Activated B cell treated with CpG ODN at 0.5 μM for 24 hours (primary cell): ENCODE measurements at regions not wholly inside any gene's neighbourhood (a gene's known extent, or its start where the extent isn't known, plus 50 kb on each side); places are given as distances from the start of the nearest gene placed in this dataset.

ENCODE experiments used
- ATAC-seq: fragments of 200-7000 bp; cut with Tn5 transposase; one replicate; pipeline ENCODE4 v1.10.0; 2021; ENCODE audit warnings: low read depth, mild to moderate bottlenecking, moderate library complexity
- CTCF ChIA-PET: fragments of 350-600 bp; sonication (Branson Sonifier 250); formaldehyde crosslinking; loops from one replicate; lab custom pipeline; 2021; ENCODE audit warnings: antibody characterized with exemption; lab: Charles Lee
- POLR2A ChIA-PET: fragments of 350-600 bp; sonication (Branson Sonifier 250); formaldehyde crosslinking; loops from one replicate; lab custom pipeline; 2021; ENCODE audit warnings: antibody characterized with exemption; lab: Charles Lee
- DNase-seq: peaks from one replicate; pipeline ENCODE4 v3.0.0; 2022
- H3K27ac Mint-ChIP-seq: one replicate; pipeline ENCODE4 v1.8.0; 2020; ENCODE audit warnings: mixed read lengths
- H3K27me3 Mint-ChIP-seq: one replicate; pipeline ENCODE4 v1.8.0; 2021; ENCODE audit warnings: mixed read lengths
- H3K36me3 Mint-ChIP-seq: one replicate; pipeline ENCODE4 v1.8.0; 2021; ENCODE audit warnings: low read depth, mixed read lengths
- H3K4me1 Mint-ChIP-seq: one replicate; pipeline ENCODE4 v1.8.0; 2021; ENCODE audit warnings: mixed read lengths
- H3K4me3 Mint-ChIP-seq: one replicate; pipeline ENCODE4 v1.8.0; 2020; ENCODE audit warnings: mild to moderate bottlenecking, mixed read lengths
- H3K9me3 Mint-ChIP-seq: one replicate; pipeline ENCODE4 v1.8.0; 2020; ENCODE audit warnings: mixed read lengths
- CTCF ChIP-seq: fragments of 200-600 bp; IDR thresholded peaks from one replicate; pipeline ENCODE4 v1.8.0; 2022; ENCODE audit warnings: antibody characterized with exemption, mild to moderate bottlenecking
- intact Hi-C: fragments of 100-400 bp; cut with micrococcal nuclease; formaldehyde crosslinking; loops from one replicate; pipeline ENCODE4 v1.15.1; 2024

- peak overlapping the region; percentile 11 for H3K4me3 Mint-ChIP-seq
- CTCF ChIA-PET = interaction anchor here (1.0 kb wide), 1 partner anchor 1038 kb away, joined by 3 read pairs; no protein-coding TSS in a partner anchor
Measured at GRCh38 chr15:70501121-70501727, 262.1 kb downstream of the UACA start.

GRCh38 chr15:70499791-70500190 is 263.6 kb downstream of the UACA start:
- no peak for TF ChIP-seq CTCF

More at GRCh38 chr15:70501121-70501727, 262.1 kb downstream of the UACA start:
- Mint-ChIP-seq H3K36me3 (no peaks in the 10 kb centered on the region), H3K27me3 (no peaks in the 10 kb centered on the region), H3K4me1 (peaks cover 58% of the 10 kb centered on the region), H3K27ac (no peak overlapping the region), H3K9me3 (no peaks in the 10 kb centered on the region)
- DNase-seq = no peak
- POLR2A ChIA-PET = interaction anchor here (2.9 to 5.7 kb wide), 2 partner anchors 8 to 13 kb away, joined by 6 to 59 read pairs; no protein-coding TSS in a partner anchor
- TF ChIP-seq CTCF = no peak
- ATAC-seq = no peak
- intact Hi-C loops = no loop called here

GRCh38 chr15:70498096-70498626 is 265.2 kb downstream of the UACA start:
- no peak for DNase-seq
- no peak for ATAC-seq
- intact Hi-C loops = no loop called here
- H3K36me3 Mint-ChIP-seq = no peaks in the 10 kb centered on the region
- POLR2A ChIA-PET = no interaction called here
- H3K27ac Mint-ChIP-seq = no peak overlapping the region
- CTCF ChIA-PET = no interaction called here
- no peak overlapping the region for H3K4me3 Mint-ChIP-seq
- no peaks in the 10 kb centered on the region for H3K9me3 Mint-ChIP-seq
- no peak for TF ChIP-seq CTCF
- peaks cover 51% of the 10 kb centered on the region for H3K4me1 Mint-ChIP-seq
- H3K27me3 Mint-ChIP-seq = no peaks in the 10 kb centered on the region

More at GRCh38 chr15:70499791-70500190, 263.6 kb downstream of the UACA start:
- ChIA-PET POLR2A (no interaction called here), CTCF (interaction anchor here (1.7 kb wide), 1 partner anchor 11 kb away, joined by 6 read pairs; no protein-coding TSS in a partner anchor)
- intact Hi-C loops = no loop called here
- H3K27me3 Mint-ChIP-seq = no peaks in the 10 kb centered on the region
- ATAC-seq (no peak), DNase-seq (no peak)
- no peak overlapping the region for H3K27ac Mint-ChIP-seq
- no peaks in the 10 kb centered on the region for H3K9me3 Mint-ChIP-seq
- H3K4me3 Mint-ChIP-seq = no peak overlapping the region
- H3K4me1 Mint-ChIP-seq = peaks cover 51% of the 10 kb centered on the region
- H3K36me3 Mint-ChIP-seq = no peaks in the 10 kb centered on the region

GRCh38 chr15:70497661-70498060 is 265.7 kb downstream of the UACA start:
- no peak for TF ChIP-seq CTCF
- intact Hi-C loops = no loop called here
- ATAC-seq (no peak), DNase-seq (no peak)
- peaks cover 51% of the 10 kb centered on the region for H3K4me1 Mint-ChIP-seq
- no peak overlapping the region for H3K27ac Mint-ChIP-seq
- no peak overlapping the region for H3K4me3 Mint-ChIP-seq
- ChIA-PET POLR2A (no interaction called here), CTCF (no interaction called here)
- no peaks in the 10 kb centered on the region for H3K36me3 Mint-ChIP-seq
- no peaks in the 10 kb centered on the region for H3K9me3 Mint-ChIP-seq
- no peaks in the 10 kb centered on the region for H3K27me3 Mint-ChIP-seq

- TF ChIP-seq CTCF = no peak
- no peak for ATAC-seq
- DNase-seq = no peak
- CTCF ChIA-PET = interaction anchor here (1.1 to 1.5 kb wide), 3 partner anchors 8 to 919 kb away, joined by 3 to 4 read pairs (median 3); no protein-coding TSS in a partner anchor
- Mint-ChIP-seq H3K27ac (peak overlapping the region; percentile 59), H3K27me3 (no peaks in the 10 kb centered on the region), H3K4me1 (peaks cover 53% of the 10 kb centered on the region), H3K4me3 (no peak overlapping the region), H3K36me3 (no peaks in the 10 kb centered on the region), H3K9me3 (no peaks in the 10 kb centered on the region)
- intact Hi-C loops = no loop called here
- POLR2A ChIA-PET = interaction anchor here (2.5 kb wide), 1 partner anchor 9 kb away, joined by 16 read pairs; no protein-coding TSS in a partner anchor
Measured at GRCh38 chr15:70495991-70496599, 267.3 kb downstream of the UACA start.
